GM21390 (cell line): ENCODE measurements at regions not wholly inside any gene's neighbourhood (a gene's known extent, or its start where the extent isn't known, plus 50 kb on each side); places are given as distances from the start of the nearest gene placed in this dataset.

Experiments used
- ATAC-seq: cut with Tn5 transposase; IDR thresholded peaks from one replicate; pipeline ENCODE4 v1.9.1; 2021; ENCODE audit not compliant: unreplicated experiment

GRCh38 chr3:6074952-6075351, 786.0 kb upstream of the GRM7 start:
- ATAC-seq = no peak

- ATAC-seq = no peak
Observed at GRCh38 chr3:6078436-6078835, 782.5 kb upstream of the GRM7 start.

- no peak for ATAC-seq
Observed at GRCh38 chr3:6079011-6079410, 781.9 kb upstream of the GRM7 start.

DNA sequence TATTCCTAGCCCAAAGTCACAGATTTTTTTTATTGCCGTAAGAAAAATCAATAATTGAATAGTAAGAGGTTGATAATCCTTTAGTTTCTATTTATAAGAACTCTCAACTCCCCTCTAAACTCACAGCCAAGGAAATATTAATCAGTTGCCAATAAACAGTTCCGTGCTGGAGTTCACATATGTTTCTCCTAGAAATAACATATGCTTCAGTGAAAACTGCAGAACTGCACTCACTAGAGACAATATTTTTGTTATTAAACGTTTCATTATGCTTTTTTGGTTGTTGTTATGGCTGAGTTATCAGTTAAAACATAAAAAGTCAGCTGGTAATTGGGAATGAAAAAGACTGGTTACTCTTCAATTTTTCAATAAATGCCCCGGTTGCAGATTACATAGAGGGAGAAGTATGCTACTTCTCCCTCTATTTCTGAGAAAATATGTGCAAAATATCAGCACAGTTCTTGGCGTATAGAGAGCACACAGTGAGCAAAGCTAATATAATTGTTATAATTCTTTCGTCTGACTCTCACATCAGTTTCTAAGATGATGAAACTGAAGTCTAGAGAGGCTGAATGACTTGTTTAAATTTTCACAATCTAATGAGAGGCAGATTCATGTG, 781.2 kb upstream of the GRM7 start:
- ATAC-seq = no peak

DNA sequence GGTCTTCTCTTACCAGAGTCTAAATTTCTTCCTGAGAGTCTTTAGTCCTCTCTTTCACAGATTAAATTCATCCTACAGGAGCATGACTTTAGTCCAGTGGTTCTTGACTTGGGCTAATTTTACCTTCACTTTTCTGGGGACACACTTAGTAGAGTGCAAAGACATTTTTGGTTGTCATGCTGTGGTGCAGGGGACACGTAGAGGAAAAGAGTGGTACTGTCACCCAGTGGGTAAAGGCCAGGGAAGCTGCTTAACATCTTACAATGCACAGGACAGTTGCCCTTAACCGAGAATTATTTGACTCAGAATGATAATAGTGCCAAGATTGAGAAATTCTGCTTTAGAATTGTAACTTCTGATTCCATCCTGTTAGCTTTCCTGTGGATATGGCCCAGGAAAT, 772.5 kb upstream of the GRM7 start:
- ATAC-seq = no peak

GRCh38 chr3:6089780-6090179, 771.1 kb upstream of the GRM7 start:
- ATAC-seq = no peak

- ATAC-seq = no peak
Observed at GRCh38 chr3:6091262-6091661, 769.7 kb upstream of the GRM7 start.

- ATAC-seq = no peak
Observed at GRCh38 chr3:6095006-6095405, 765.9 kb upstream of the GRM7 start.

- no peak for ATAC-seq
Observed at GRCh38 chr3:6097021-6097420, 763.9 kb upstream of the GRM7 start.

GRCh38 chr3:6097556-6097955, 763.4 kb upstream of the GRM7 start:
- no peak for ATAC-seq

DNA sequence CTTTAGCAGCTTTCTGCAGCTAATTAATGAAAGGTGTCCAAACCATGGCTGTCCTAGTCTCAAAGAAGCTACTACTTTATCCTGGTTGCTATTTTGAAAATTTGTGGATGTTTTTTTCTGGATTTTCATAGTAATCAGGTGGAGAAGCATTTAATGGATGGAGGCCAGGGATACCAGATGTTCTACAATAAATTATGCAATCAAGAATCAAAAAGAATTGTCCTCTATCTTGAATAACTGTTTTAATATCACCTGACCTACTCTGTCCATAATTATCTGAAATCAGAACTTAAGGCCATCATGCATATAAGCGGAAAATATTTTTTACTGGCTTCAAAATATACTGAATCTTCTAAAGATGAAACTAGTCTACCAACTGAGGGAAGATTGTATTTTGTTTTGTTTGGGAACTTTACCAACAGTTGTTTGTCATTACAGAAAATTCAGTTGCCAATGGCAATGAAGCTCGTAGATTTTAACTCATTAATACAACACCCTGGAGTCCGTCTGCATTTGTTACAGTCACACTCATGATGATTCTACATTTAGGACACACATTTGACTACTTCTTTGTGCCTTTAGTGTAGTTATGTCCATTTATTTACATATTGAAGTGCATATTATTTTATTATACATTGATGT, 762.3 kb upstream of the GRM7 start:
- no peak for ATAC-seq

DNA sequence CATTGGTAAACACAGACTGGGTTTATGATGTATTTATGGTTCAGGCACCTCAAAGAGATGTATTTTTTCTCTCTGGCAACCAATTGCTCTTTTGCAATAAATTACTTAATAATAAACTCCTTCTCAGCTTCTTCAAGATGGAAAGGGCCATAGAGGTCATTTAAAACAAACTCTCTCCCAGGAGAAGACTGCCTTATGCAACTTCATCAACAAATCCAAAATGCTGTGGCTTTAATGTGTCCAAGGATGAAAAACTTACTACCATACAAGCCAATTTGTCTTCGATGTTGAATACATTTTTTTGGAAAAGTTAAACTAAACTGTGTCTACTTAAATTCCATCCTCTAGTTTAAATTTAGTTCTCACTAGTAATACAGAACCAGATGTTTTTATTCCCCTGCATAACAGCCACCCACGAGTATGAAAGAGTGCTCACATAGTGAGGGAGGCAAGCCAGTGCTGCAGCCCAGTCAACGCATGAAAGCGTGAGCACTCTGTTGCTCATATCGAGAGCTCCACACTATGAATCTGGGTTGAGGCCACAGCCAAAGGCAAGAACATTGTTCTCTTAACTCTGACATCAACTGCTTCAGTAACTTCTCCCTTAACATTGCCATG, 761.3 kb upstream of the GRM7 start:
- no peak for ATAC-seq

GRCh38 chr3:6105187-6105586, 755.7 kb upstream of the GRM7 start:
- ATAC-seq = no peak

DNA sequence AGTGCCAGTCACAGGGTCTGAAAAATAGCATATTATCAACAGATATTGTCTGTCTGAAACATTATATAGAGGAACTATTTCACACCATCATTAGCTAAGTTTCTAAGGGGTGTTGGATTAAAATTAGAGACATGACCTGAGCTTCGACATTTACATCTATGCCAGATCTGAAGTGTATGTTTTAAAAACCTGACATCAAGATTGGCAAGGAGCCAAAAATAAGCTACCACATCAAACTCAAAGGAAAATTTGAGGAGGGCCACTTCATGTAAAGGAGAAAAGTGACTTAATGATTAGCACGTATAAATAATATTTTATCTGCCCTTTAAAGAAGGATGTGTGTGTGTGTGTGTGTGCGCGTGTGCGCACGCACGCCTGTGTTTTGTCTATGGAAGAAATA, 752.0 kb upstream of the GRM7 start:
- ATAC-seq = no peak

DNA sequence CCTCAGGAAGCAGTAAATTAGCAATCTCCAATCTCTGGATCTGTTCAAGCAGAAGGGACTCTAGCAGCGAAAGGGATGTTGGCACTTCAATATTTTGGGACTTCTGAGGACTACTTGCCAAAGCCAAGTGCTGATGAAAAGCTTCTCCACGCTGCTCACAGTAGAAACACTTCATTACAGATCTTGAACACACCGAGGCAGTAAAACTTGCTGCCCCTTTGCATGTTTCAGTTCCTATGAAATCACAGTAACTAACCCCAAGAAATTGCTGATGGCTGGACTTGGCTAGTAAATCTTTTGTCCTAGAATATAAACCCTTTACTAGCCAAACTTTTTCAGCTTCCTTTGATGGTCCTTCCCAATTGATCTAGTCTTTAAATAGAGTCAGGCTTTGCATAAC, 750.5 kb upstream of the GRM7 start:
- ATAC-seq = no peak

DNA sequence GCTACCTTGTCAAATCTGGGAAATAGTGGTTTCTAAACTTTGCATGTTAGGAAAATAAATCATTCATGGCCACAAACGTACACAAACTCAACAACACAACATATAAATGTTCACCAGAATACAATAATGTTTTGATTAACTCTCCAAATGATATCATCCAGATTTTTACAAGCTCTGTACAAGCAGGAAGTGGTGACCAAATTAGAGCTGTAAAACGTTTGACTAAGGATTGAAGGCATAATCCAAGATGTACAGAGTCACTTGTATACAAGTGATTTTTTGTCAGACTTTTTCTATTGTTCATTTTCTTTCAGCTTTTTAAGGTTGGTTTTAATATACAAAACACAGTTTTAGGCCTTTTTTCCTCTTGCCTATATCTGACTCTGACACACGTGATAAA, 748.4 kb upstream of the GRM7 start:
- ATAC-seq = no peak

- ATAC-seq = no peak
Observed at GRCh38 chr3:6113338-6113737, 747.6 kb upstream of the GRM7 start.

DNA sequence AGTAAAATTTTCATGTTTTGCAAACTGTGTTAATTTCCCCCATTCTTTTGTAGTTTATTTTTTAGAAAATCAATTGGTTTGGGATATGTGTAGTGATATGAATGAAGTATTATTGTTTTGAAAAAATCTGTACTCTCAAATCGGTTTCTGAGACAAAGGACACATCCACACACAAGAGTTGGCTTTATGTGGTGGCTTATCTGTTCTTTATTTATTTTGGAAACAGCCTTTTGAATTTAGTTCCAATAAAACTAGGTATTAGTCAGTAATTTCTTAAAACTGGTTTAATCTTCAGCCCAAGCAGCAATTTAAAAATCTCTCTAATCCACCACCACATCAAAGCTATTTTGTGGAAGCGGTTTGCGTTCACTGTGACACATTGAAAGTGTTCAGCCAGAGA, 741.5 kb upstream of the GRM7 start:
- no peak for ATAC-seq

DNA sequence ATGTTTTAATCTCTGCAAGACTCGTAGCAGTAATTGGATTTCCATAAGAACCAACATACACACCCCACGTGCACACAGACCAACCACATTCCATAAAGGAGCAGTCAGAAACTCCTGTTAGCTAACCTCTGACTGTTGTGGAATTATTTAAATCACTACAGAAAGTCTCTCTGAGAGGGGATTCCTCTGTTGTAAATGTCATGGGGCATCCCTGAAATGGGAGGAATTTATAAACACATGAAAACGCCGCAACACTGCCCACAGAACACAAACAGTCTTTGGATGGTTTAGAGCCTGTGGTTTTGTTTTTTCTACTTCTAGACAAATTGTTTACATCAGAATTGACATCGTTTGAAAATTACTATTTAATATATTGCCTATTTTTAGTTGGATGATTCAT, 740.1 kb upstream of the GRM7 start:
- no peak for ATAC-seq

DNA sequence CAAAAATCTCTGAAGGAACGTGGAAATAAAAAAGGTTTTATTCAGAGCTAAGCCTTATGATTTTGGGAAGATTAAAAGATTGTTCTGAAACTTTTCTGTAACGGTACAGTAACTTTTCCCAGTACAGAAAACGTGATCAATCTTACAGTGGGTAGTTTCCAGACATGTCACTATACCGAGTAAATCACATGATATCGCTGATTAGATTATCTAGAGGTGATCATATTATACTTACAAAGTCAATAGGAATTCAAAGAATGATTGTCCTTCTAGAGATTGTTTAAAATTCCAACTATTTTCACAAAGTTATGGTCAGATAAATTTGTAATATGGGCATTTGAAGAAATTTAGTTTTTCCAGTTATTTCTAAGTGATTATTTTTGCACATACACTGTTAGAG, 736.0 kb upstream of the GRM7 start:
- no peak for ATAC-seq

DNA sequence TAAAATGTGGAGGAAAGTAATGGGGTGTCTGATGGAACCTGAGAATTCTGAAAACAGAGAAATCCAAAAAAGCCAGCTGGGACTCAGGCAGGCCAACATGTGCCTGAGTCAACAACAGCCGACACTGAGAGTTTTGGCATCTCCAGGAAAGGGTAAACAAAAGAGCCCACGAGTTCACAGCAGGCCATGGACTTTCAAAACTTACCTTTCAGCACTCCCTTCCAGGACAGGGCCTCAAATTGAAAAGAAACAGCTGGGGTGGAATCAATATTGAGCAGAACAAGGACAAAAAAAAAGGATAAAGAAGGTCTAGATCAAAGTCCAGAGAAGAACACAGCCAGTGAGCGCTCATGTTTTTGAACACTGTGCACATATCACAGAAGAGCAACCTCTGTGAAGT, 735.4 kb upstream of the GRM7 start:
- ATAC-seq = no peak

DNA sequence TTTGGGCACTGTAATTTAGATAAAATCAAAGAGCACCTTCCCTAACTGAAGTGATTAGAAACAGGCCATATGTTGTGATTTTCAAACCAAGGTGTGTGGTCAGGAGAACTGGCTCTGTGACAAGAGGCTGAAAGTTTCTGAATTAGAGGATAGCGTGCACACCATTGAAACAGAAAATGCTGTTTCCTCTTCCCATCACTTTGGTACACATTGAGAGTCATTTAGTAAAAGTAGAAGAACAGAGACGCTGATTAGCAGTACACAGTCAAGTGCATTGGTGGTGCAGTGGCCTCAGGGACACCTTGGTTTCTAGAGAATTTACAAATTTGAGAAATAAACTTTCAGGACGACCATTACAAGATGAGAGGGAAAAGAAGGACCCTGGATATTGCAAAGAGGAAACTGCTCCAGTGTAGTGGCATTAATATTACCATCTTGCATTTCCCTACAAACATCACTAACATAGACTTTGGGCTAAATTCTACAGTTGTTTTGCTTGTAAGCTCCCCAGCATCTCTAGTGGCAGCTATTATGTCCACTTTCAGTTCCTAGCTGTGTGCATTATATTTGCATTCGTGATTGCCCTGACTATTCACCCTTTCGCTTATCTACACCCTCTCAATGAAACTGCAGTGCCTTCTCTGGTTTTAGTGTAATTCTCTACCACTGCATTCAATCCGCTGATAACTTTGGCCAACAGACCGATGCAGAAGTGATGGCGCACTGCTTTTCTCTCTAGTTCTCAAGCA, 728.1 kb upstream of the GRM7 start:
- no peak for ATAC-seq
